GM12872 (cell line): ENCODE measurements at regions not wholly inside any gene's neighbourhood (a gene's known extent, or its start where the extent isn't known, plus 50 kb on each side); places are given as distances from the start of the nearest gene placed in this dataset.

Experiments
- TF ChIP-seq, protein P1 (sequence below): IDR thresholded peaks from 3 replicates; pipeline ENCODE4 v1.5.1; 2011; ENCODE audit warnings: low read depth, mild to moderate bottlenecking, low read length, moderate library complexity; ENCODE audit not compliant: insufficient read depth

GRCh38 chr20:21577551-21577950 lies 63.7 kb upstream of the NKX2-2 start:
- TF ChIP-seq, protein P1, sequence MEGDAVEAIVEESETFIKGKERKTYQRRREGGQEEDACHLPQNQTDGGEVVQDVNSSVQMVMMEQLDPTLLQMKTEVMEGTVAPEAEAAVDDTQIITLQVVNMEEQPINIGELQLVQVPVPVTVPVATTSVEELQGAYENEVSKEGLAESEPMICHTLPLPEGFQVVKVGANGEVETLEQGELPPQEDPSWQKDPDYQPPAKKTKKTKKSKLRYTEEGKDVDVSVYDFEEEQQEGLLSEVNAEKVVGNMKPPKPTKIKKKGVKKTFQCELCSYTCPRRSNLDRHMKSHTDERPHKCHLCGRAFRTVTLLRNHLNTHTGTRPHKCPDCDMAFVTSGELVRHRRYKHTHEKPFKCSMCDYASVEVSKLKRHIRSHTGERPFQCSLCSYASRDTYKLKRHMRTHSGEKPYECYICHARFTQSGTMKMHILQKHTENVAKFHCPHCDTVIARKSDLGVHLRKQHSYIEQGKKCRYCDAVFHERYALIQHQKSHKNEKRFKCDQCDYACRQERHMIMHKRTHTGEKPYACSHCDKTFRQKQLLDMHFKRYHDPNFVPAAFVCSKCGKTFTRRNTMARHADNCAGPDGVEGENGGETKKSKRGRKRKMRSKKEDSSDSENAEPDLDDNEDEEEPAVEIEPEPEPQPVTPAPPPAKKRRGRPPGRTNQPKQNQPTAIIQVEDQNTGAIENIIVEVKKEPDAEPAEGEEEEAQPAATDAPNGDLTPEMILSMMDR: no peak

DNA sequence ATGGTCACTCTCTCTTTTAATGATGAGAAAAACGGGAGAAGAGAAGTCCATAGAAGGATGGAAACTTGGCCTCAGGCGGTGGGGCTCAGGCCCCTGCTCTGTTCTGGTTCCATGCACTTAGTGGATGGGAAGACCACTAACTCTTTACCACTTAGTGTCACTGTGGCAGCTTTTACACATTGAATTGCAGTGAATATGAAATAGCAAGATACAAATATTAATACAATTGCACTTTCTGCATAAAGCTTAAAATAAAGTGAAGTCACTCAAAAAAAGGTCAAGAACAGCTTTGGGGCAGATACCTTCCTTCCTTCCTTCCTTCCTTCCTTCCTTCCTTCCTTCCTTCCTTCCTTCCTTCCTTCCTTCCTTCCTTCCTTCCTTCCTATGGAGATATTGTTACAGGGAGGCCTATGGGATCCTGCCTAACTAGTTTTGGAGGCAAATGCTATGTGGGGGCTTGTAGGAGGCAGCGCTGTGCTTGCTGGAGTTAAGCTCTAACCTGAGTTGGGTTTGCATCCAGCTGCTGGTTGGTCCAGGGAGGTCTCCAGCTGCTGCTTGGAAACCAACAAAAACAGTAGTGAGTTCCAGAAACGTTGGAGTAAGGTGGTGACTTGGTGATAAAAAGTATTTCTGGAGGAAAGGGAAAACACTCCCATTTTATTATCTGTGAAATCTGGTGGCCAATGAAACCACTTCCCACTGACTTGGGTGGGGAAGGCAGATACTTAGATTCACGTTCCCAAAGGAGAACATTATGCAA lies 62.3 kb upstream of the NKX2-2 start:
- TF ChIP-seq, protein P1: no peak

- TF ChIP-seq, protein P1: no peak
Measured at GRCh38 chr20:21575167-21575566, 61.3 kb upstream of the NKX2-2 start.

DNA sequence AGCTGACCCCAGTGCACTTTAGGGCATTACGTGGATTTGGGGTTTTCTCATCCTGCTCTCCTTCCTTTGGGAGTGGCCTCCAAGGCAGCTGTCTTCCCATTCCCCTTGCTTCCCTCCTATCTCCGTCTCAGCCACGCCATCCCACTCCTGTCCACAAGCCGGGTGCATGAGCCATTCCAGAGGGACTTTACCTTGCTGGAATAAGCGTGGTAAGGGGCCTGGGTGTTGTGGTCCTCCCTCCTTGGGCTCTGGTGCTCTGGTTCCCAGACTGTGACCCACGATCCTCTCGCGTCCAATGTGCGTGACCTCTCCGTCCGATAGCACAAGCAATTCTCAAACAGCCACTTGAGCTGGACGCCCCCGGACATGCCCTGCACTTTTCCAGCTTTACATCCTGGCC lies 60.6 kb upstream of the NKX2-2 start:
- TF ChIP-seq, protein P1: no peak

GRCh38 chr20:21573259-21573658 lies 59.4 kb upstream of the NKX2-2 start:
- TF ChIP-seq, protein P1: no peak

- TF ChIP-seq, protein P1: peak; percentile 77
Measured at GRCh38 chr20:21571841-21572690, 58.2 kb upstream of the NKX2-2 start.

GRCh38 chr20:21570285-21570992 lies 56.6 kb upstream of the NKX2-2 start:
- TF ChIP-seq, protein P1: no peak
